Neural cell (in vitro differentiated cells): ENCODE measurements at regions not wholly inside any gene's neighbourhood (a gene's known extent, or its start where the extent isn't known, plus 50 kb on each side); places are given as distances from the start of the nearest gene placed in this dataset.

Source experiments
- H2AFZ ChIP-seq: fragments of 200-600, 300-800 bp; sonication (generic), shearing (Covaris generic); 2 replicates; pipeline ENCODE4 v1.6.0; 2014; ENCODE audit warnings: low read depth, mild to moderate bottlenecking, antibody characterized with exemption, low read length, moderate library complexity
- H3F3A ChIP-seq: fragments of 200-600 bp; shearing (Covaris generic); 2 replicates; pipeline ENCODE4 v1.6.1; 2016; ENCODE audit warnings: mild to moderate bottlenecking, moderate library complexity, mixed read lengths, antibody characterized with exemption, low read length; ENCODE audit not compliant: insufficient read depth, poor library complexity, severe bottlenecking
- H3K27ac ChIP-seq: fragments of 200-600, 300-800 bp; sonication (generic), shearing (Covaris generic); 2 replicates; pipeline ENCODE4 v1.5.1; 2014; ENCODE audit warnings: mild to moderate bottlenecking, low read length, moderate library complexity
- H3K27me3 ChIP-seq: fragments of 300-800, 200-600 bp; sonication (generic), shearing (Covaris generic); 2 replicates; pipeline ENCODE4 v1.6.0; 2014; ENCODE audit warnings: mild to moderate bottlenecking, low read depth, low read length, moderate library complexity; ENCODE audit not compliant: insufficient read depth
- H3K36me3 ChIP-seq: fragments of 300-800, 200-600 bp; sonication (generic), shearing (Covaris generic); 2 replicates; pipeline ENCODE4 v1.5.1; 2014; ENCODE audit warnings: mild to moderate bottlenecking, antibody characterized with exemption, low read length, moderate library complexity; ENCODE audit not compliant: insufficient read depth
- H3K4me2 ChIP-seq: fragments of 300-800, 200-600 bp; sonication (generic), shearing (Covaris generic); 2 replicates; pipeline ENCODE4 v1.6.0; 2014; ENCODE audit warnings: mild to moderate bottlenecking, low read length
- H3K4me3 ChIP-seq: fragments of 300-800, 200-600 bp; sonication (generic), shearing (Covaris generic); 2 replicates; pipeline ENCODE4 v1.5.1; 2014; ENCODE audit warnings: mild to moderate bottlenecking, low read length, moderate library complexity
- H3K79me2 ChIP-seq: fragments of 200-600 bp; shearing (Covaris generic); replicated peaks from 2 replicates; pipeline ENCODE4 v1.6.0; 2014; ENCODE audit warnings: mild to moderate bottlenecking, low read length, moderate library complexity; ENCODE audit not compliant: insufficient read depth
- H3K9ac ChIP-seq: fragments of 300-800, 200-600 bp; sonication (generic), shearing (Covaris generic); 2 replicates; pipeline ENCODE4 v1.6.1; 2016; ENCODE audit warnings: mild to moderate bottlenecking, low read length, mixed read lengths
- H3K9me2 ChIP-seq: fragments of 200-600 bp; shearing (Covaris generic); 2 replicates; pipeline ENCODE4 v1.6.1; 2016; ENCODE audit warnings: mild to moderate bottlenecking, low read length, mixed read lengths; ENCODE audit not compliant: insufficient read depth
- H3K9me3 ChIP-seq: fragments of 200-600, 300-800 bp; sonication (generic), shearing (Covaris generic); 2 replicates; pipeline ENCODE4 v1.6.1; 2016; ENCODE audit warnings: mild to moderate bottlenecking, mixed run types, low read length, moderate library complexity, mixed read lengths
- H4K20me1 ChIP-seq: fragments of 200-600 bp; shearing (Covaris generic); 2 replicates; pipeline ENCODE4 v1.6.1; 2016; ENCODE audit warnings: mild to moderate bottlenecking, mixed run types; ENCODE audit not compliant: insufficient read depth
- CTCF ChIP-seq: fragments of 450-650 bp; IDR thresholded peaks from 2 replicates; pipeline ENCODE4 v1.5.1; 2014; ENCODE audit warnings: antibody characterized with exemption, mild to moderate bottlenecking, moderate library complexity; ENCODE audit not compliant: poor library complexity, severe bottlenecking
- EP300 ChIP-seq: fragments of 450-650 bp; conservative IDR thresholded peaks from 2 replicates; pipeline ENCODE4 v1.6.1; 2014; ENCODE audit warnings: antibody characterized with exemption, mild to moderate bottlenecking, moderate library complexity; ENCODE audit not compliant: poor library complexity, severe bottlenecking
- EZH2 ChIP-seq: fragments of 200-600, 300-800 bp; shearing (Covaris generic), sonication (generic); IDR thresholded peaks from 2 replicates; pipeline ENCODE4 v1.6.1; 2014; ENCODE audit warnings: antibody characterized with exemption, low read length, borderline replicate concordance, mild to moderate bottlenecking; ENCODE audit not compliant: insufficient read depth, poor library complexity, severe bottlenecking
- MXI1 ChIP-seq: fragments of 450-650 bp; conservative IDR thresholded peaks from 2 replicates; pipeline ENCODE4 v1.6.1; 2014; ENCODE audit warnings: antibody characterized with exemption, mild to moderate bottlenecking; ENCODE audit not compliant: poor library complexity, severe bottlenecking
- POLR2AphosphoS5 ChIP-seq: IDR thresholded peaks from 2 replicates; pipeline ENCODE4 v1.6.1; 2012
- RAD21 ChIP-seq: fragments of 450-650 bp; conservative IDR thresholded peaks from 2 replicates; pipeline ENCODE4 v1.6.1; 2014; ENCODE audit warnings: antibody characterized with exemption, mild to moderate bottlenecking, moderate library complexity
- REST ChIP-seq: IDR thresholded peaks from 2 replicates; pipeline ENCODE4 v1.6.1; 2012; ENCODE audit warnings: borderline replicate concordance
- SMC3 ChIP-seq: fragments of 450-650 bp; conservative IDR thresholded peaks from 2 replicates; pipeline ENCODE4 v1.6.1; 2014; ENCODE audit warnings: antibody characterized with exemption, mild to moderate bottlenecking, moderate library complexity; ENCODE audit not compliant: poor library complexity
- TAF1 ChIP-seq: IDR thresholded peaks from 2 replicates; pipeline ENCODE4 v1.6.1; 2012; ENCODE audit warnings: low read depth

GRCh38 chr1:118340928-118341910, 156.2 kb upstream of the SPAG17 start:
- no peaks in the 10 kb centered on the region for H3K9me3 ChIP-seq
- no peaks in the 10 kb centered on the region for H4K20me1 ChIP-seq
- no peak overlapping the region for H3K4me3 ChIP-seq
- H3K36me3 ChIP-seq: no peaks in the 10 kb centered on the region
- no peak overlapping the region for H3K9ac ChIP-seq
- no peaks in the 10 kb centered on the region for H3K27me3 ChIP-seq
- H3K79me2 ChIP-seq: no peaks in the 10 kb centered on the region
- no peak overlapping the region for H3K27ac ChIP-seq
- H3F3A ChIP-seq: no peaks in the 10 kb centered on the region
- no peaks in the 10 kb centered on the region for H3K9me2 ChIP-seq
- H2AFZ ChIP-seq: no peak overlapping the region
- TF ChIP-seq MXI1 (no peak), SMC3 (no peak), RAD21 (no peak), EP300 (no peak), REST (no peak), CTCF (no peak), TAF1 (no peak), EZH2 (no peak), POLR2AphosphoS5 (no peak)
- no peak overlapping the region for H3K4me2 ChIP-seq

GRCh38 chr1:118339400-118340124, 154.5 kb upstream of the SPAG17 start:
- H4K20me1 ChIP-seq: no peaks in the 10 kb centered on the region
- no peak overlapping the region for H3K27ac ChIP-seq
- no peaks in the 10 kb centered on the region for H3K9me3 ChIP-seq
- no peak overlapping the region for H3K4me3 ChIP-seq
- H3K9ac ChIP-seq: no peak overlapping the region
- H3K27me3 ChIP-seq: no peaks in the 10 kb centered on the region
- no peaks in the 10 kb centered on the region for H3K9me2 ChIP-seq
- no peaks in the 10 kb centered on the region for H3F3A ChIP-seq
- H3K4me2 ChIP-seq: no peak overlapping the region
- H3K36me3 ChIP-seq: no peaks in the 10 kb centered on the region
- TF ChIP-seq REST: no peak
- TF ChIP-seq TAF1: no peak
- no peak for TF ChIP-seq RAD21
- TF ChIP-seq POLR2AphosphoS5: no peak
- TF ChIP-seq SMC3: no peak
- no peak for TF ChIP-seq EP300
- TF ChIP-seq MXI1: no peak
- no peak for TF ChIP-seq CTCF
- no peak for TF ChIP-seq EZH2
- no peak overlapping the region for H2AFZ ChIP-seq
- H3K79me2 ChIP-seq: no peaks in the 10 kb centered on the region
